ENCODE measurements at regions not wholly inside any gene's neighbourhood (a gene's known extent, or its start where the extent isn't known, plus 50 kb on each side); places are given as distances from the start of the nearest gene placed in this dataset.

DNA sequence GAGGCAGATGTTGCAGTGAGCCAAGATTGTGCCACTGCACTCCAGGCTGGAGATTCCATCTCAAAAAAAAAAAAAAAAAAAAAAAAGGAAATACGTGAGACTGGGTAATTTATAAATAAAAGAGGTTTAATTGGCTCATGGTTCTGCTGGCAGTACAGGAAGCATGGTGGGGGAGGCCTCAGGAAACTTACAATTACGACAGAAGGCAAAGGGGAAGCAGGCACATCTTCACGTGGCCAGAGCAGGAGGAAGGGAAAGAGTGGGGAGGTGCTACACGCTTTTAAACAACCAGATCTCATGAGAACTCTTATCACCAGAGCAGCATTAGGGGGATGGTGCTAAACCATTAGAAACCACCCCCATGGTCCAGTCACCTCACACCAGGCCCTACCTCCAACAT lies 138.2 kb upstream of the IL12A start:
- peaks cover 100% of the 10 kb centered on the region for H3K4me1 ChIP-seq
- H3K4me3 ChIP-seq = no peak overlapping the region
- intact Hi-C loops (cut with micrococcal nuclease) = no loop called here
- H3K36me3 ChIP-seq = no peaks in the 10 kb centered on the region
- TF ChIP-seq, protein P1, sequence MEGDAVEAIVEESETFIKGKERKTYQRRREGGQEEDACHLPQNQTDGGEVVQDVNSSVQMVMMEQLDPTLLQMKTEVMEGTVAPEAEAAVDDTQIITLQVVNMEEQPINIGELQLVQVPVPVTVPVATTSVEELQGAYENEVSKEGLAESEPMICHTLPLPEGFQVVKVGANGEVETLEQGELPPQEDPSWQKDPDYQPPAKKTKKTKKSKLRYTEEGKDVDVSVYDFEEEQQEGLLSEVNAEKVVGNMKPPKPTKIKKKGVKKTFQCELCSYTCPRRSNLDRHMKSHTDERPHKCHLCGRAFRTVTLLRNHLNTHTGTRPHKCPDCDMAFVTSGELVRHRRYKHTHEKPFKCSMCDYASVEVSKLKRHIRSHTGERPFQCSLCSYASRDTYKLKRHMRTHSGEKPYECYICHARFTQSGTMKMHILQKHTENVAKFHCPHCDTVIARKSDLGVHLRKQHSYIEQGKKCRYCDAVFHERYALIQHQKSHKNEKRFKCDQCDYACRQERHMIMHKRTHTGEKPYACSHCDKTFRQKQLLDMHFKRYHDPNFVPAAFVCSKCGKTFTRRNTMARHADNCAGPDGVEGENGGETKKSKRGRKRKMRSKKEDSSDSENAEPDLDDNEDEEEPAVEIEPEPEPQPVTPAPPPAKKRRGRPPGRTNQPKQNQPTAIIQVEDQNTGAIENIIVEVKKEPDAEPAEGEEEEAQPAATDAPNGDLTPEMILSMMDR (IDR thresholded peaks at IDR 0.05; ENCODE audit: borderline replicate concordance) = no peak
- peak overlapping the region; percentile 93 for H3K27ac ChIP-seq (replicated peaks)
- no peak for DNase-seq
- H3K27me3 ChIP-seq (ENCODE audit: low read depth) = no peaks in the 10 kb centered on the region
- no peaks in the 10 kb centered on the region for H3K9me3 ChIP-seq (replicated peaks)

DNA sequence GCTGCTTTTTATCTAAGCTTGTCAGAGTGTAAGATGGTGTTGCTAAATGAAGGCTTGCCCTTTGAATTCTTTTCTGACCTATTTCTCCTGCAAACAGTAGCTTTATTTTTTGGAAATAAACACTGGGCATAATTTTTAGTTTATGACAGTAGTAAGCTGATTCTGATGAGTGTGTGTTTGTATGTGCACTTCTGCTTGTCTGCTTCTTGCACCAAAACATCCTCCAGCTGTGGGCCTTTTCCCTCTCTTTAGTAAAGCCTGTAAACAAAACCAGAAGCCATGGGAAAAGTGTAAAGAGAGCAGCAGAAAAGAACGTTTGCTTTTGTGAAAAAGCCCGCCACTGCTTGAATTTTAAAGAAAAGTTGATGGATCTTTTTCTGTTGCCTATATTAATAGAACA lies 136.4 kb upstream of the IL12A start:
- no peak for DNase-seq
- Histone ChIP-seq H3K36me3 (no peaks in the 10 kb centered on the region), H3K27me3 (ENCODE audit: low read depth) (no peaks in the 10 kb centered on the region), H3K4me1 (peaks cover 100% of the 10 kb centered on the region), H3K9me3 (replicated peaks) (no peaks in the 10 kb centered on the region), H3K4me3 (peak overlapping the region; percentile 62), H3K27ac (replicated peaks) (peak overlapping the region; percentile 93)
- intact Hi-C loops (cut with micrococcal nuclease) = no loop called here
- TF ChIP-seq, protein P1 (IDR thresholded peaks at IDR 0.05; ENCODE audit: borderline replicate concordance) = no peak

DNA sequence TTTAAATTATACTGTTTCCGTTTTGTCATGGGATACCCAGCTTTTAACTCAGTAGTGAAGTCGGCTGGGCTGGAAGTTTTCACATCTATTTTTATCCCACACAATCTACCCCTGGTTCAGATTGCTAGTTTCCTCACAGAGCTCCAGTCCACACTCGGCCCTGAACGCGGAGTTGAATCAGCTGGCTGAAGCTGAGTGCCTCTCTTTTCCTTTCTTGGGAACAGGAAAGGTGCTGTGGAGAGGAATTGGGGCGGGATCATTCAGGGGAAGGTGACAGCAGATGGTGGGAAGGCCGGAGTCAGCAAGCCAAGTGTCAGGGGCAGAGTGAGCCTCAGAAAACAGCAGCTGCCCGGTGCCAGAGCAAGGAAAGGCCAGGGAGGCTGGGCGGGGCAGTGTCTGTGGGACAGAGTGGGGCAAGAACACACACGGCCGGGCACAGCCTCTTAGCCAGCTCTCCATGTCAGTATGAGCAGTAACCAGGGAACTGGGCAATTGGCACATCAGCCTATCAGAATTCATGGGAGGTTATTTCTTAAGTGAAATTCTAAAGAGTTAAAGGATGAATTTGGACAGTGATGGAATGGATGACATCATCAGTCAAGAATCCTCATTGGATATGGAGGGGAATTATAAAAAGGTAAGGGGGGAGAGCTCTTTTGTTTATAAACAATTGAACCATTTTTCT lies 135.7 kb upstream of the IL12A start:
- TF ChIP-seq, protein P1 (IDR thresholded peaks at IDR 0.05; ENCODE audit: borderline replicate concordance) = no peak
- peak; percentile 80 for DNase-seq
- peak overlapping the region; percentile 93 for H3K27ac ChIP-seq (replicated peaks)
- H3K4me1 ChIP-seq = peaks cover 100% of the 10 kb centered on the region
- peak overlapping the region; percentile 62 for H3K4me3 ChIP-seq
- H3K27me3 ChIP-seq (ENCODE audit: low read depth) = no peaks in the 10 kb centered on the region
- intact Hi-C loops (cut with micrococcal nuclease) = no loop called here
- no peaks in the 10 kb centered on the region for H3K9me3 ChIP-seq (replicated peaks)
- H3K36me3 ChIP-seq = no peaks in the 10 kb centered on the region

DNA sequence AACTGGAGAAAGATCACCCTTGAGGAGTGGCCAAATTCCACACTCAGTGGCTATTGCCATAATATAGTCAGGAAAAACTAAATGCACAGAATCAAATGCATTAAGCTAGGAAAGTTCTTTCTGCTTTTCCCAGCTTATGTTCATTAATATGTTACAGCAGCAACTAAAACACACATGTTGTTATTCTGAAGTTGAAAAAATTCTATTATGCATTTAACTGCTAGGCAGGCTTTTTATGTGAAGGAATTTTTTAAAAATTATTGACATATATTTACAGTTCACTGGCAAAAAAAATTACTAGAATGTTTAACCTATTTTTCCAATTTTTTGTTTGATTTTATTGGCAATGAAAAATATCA lies 135.2 kb upstream of the IL12A start:
- TF ChIP-seq, protein P1 (IDR thresholded peaks at IDR 0.05; ENCODE audit: borderline replicate concordance) = no peak

DNA sequence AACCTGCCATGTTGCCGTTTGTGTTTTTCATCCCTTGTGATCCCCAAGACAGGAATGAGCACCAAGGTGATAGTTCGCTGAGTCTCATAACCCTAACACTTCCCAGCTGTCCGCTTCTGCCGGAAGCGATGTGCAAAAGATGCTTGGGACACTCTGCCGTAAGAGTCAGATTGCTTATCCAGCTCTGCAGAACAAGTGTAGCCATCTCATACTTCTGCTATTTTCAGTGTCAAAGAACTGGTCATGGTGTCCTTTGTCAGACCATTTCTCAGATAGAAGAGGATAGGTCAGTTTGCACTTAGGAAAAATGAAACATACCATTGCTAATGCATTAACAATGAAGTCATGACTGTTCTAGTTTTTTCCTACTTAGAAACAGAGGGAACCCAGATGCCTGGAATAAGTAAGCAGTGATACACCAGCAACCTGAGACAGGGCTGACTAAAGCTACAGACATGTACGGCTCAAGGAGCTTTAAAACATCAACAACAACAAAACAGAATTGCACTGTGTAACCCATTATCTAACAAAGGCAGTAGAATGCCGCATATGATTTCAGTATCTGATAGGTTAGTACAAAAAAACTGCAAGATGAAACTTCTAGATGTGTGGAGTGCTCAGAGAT lies 134.0 kb upstream of the IL12A start:
- DNase-seq = no peak
- Histone ChIP-seq H3K4me3 (peak overlapping the region; percentile 62), H3K27ac (replicated peaks) (peak overlapping the region; percentile 93), H3K4me1 (peaks cover 100% of the 10 kb centered on the region), H3K27me3 (ENCODE audit: low read depth) (no peaks in the 10 kb centered on the region), H3K36me3 (no peaks in the 10 kb centered on the region), H3K9me3 (replicated peaks) (no peaks in the 10 kb centered on the region)
- TF ChIP-seq, protein P1 (IDR thresholded peaks at IDR 0.05; ENCODE audit: borderline replicate concordance) = no peak
- intact Hi-C loops (cut with micrococcal nuclease) = no loop called here

More for the DNA sequence above, 135.2 kb upstream of the IL12A start:
- intact Hi-C loops (cut with micrococcal nuclease) = no loop called here
- H3K9me3 ChIP-seq (replicated peaks) = no peaks in the 10 kb centered on the region
- no peaks in the 10 kb centered on the region for H3K36me3 ChIP-seq
- no peaks in the 10 kb centered on the region for H3K27me3 ChIP-seq (ENCODE audit: low read depth)
- peak overlapping the region; percentile 62 for H3K4me3 ChIP-seq
- DNase-seq = no peak
- H3K27ac ChIP-seq (replicated peaks) = peak overlapping the region; percentile 93
- peaks cover 100% of the 10 kb centered on the region for H3K4me1 ChIP-seq
